ENCODE measurements at regions not wholly inside any gene's neighbourhood (a gene's known extent, or its start where the extent isn't known, plus 50 kb on each side); places are given as distances from the start of the nearest gene placed in this dataset.
"Not testable (repeated sequence)": the region's sequence is repeated elsewhere in the genome, so short reads cannot be mapped to it uniquely, and the experiment has no call there.

- Mint-ChIP-seq H3K36me3 (ENCODE audit: low read depth) (no peaks in the 10 kb centered on the region), H3K27ac (no peak overlapping the region), H3K4me1 (ENCODE audit: low read depth) (no peaks in the 10 kb centered on the region), H3K9me3 (ENCODE audit: insufficient read depth) (peaks cover 5% of the 10 kb centered on the region), H3K4me3 (no peak overlapping the region), H3K27me3 (ENCODE audit: low read depth) (no peaks in the 10 kb centered on the region)
- ChIA-PET POLR2A (no interaction called here), CTCF (no interaction called here)
- DNase-seq (no peak), ATAC-seq (no peak)
Observed at GRCh38 chr13:80074143-80074752, 266.7 kb downstream of the SPRY2 start.

GRCh38 chr13:80072231-80072630 is 268.7 kb downstream of the SPRY2 start:
- H3K9me3 Mint-ChIP-seq (ENCODE audit: insufficient read depth) = peaks cover 5% of the 10 kb centered on the region
- DNase-seq (no peak), ATAC-seq (no peak)
- ChIA-PET CTCF (no interaction called here), POLR2A (no interaction called here)
- H3K27ac Mint-ChIP-seq = no peak overlapping the region
- no peaks in the 10 kb centered on the region for H3K36me3 Mint-ChIP-seq (ENCODE audit: low read depth)
- no peaks in the 10 kb centered on the region for H3K4me1 Mint-ChIP-seq (ENCODE audit: low read depth)
- no peaks in the 10 kb centered on the region for H3K27me3 Mint-ChIP-seq (ENCODE audit: low read depth)
- no peak overlapping the region for H3K4me3 Mint-ChIP-seq

DNA sequence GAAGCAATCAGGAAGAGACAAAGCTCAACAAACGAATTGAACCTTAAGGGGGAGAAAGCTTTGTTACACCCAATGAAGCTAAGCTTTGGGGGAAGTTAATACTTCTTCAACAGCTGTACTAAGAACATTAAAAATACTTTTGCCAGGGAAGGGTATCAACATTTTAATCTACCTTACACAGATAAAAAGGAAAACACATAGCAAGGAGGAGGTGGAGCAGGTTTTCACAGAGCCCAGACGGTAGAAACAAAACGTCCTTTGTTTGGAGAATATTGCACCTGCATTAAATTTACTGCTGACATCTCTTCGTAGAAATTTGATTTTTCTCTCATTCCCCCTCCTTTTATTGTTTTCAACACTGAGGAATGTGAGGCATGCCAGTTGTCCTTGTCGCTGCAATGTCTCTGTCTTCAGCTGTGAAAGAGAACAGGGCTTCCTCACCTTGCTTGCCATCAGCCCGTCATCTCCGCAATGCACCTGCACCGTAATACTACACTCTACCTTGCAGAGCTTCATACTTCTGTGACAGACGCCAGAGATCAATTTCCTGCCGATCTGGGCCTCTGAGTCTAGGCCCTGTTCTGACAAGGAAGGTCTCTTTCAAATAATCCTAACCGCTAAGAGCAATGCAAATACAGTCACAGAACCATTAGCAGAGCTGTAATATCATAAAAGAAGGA is 270.8 kb downstream of the SPRY2 start:
- POLR2A ChIA-PET = interaction anchor here (0.7 kb wide), 1 partner anchor 173 kb away, joined by 3 read pairs; no protein-coding TSS in a partner anchor
- no peak for ATAC-seq
- DNase-seq = no peak

GRCh38 chr13:80069374-80069773 is 271.6 kb downstream of the SPRY2 start:
- ChIA-PET POLR2A (no interaction called here), CTCF (no interaction called here)
- Mint-ChIP-seq H3K9me3 (ENCODE audit: insufficient read depth) (peaks cover 5% of the 10 kb centered on the region), H3K4me3 (no peak overlapping the region), H3K36me3 (ENCODE audit: low read depth) (no peaks in the 10 kb centered on the region), H3K27ac (no peak overlapping the region), H3K27me3 (ENCODE audit: low read depth) (no peaks in the 10 kb centered on the region), H3K4me1 (ENCODE audit: low read depth) (no peaks in the 10 kb centered on the region)
- ATAC-seq = no peak
- DNase-seq = no peak

More for the DNA sequence above, 270.8 kb downstream of the SPRY2 start:
- Mint-ChIP-seq H3K27ac (no peak overlapping the region), H3K27me3 (ENCODE audit: low read depth) (no peaks in the 10 kb centered on the region), H3K4me3 (no peak overlapping the region), H3K4me1 (ENCODE audit: low read depth) (no peaks in the 10 kb centered on the region), H3K9me3 (ENCODE audit: insufficient read depth) (peaks cover 5% of the 10 kb centered on the region), H3K36me3 (ENCODE audit: low read depth) (no peaks in the 10 kb centered on the region)
- CTCF ChIA-PET = no interaction called here

DNA sequence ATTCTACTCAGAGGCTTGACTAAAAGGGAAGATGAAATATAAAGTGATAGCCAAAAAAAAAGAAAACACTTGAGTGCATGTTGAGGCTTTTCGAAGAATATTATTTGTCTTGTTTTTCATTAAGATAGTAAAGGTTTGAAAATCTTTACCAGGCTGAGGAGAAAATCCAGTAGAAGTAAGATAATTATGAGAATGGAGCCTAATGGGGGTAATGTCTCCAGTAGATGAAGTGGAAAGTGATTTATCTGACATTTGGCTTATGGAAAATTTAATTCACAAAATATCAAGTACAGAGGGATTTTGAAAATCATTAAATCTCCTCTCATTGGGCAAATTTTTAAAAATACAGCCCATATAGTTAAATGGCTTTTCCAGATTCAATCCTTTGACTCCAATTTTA is 274.9 kb downstream of the SPRY2 start:
- ATAC-seq (no peak), DNase-seq (no peak)
- no peaks in the 10 kb centered on the region for H3K36me3 Mint-ChIP-seq (ENCODE audit: low read depth)
- H3K4me1 Mint-ChIP-seq (ENCODE audit: low read depth) = no peaks in the 10 kb centered on the region
- POLR2A ChIA-PET = interaction anchor here (0.7 kb wide), 1 partner anchor 27 kb away, joined by 3 read pairs; no protein-coding TSS in a partner anchor
- H3K9me3 Mint-ChIP-seq (ENCODE audit: insufficient read depth) = no peaks in the 10 kb centered on the region
- CTCF ChIA-PET = no interaction called here
- H3K27ac Mint-ChIP-seq = no peak overlapping the region
- H3K4me3 Mint-ChIP-seq = no peak overlapping the region
- H3K27me3 Mint-ChIP-seq (ENCODE audit: low read depth) = no peaks in the 10 kb centered on the region

DNA sequence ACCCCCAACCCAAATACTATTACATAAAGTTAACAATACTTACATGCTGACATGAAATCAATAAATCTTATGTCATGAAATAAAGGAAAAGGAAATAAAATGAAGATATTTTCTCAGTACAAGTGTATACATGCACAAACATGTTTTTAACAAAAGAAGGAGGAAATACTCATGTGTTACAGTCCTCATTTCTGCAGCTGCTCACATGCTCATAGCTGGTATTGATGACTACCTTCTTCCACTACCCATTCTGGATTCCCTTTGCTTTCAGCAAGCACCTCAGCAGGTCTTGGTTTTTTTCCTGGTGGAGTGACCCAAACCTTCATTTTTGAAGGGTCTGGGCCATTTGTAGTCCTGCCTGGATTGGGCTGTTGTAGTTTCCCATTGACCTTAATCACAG is 278.5 kb downstream of the SPRY2 start:
- H3K27me3 Mint-ChIP-seq (ENCODE audit: low read depth); H3K4me1 Mint-ChIP-seq (ENCODE audit: low read depth); CTCF ChIA-PET; H3K4me3 Mint-ChIP-seq; ATAC-seq; H3K36me3 Mint-ChIP-seq (ENCODE audit: low read depth); POLR2A ChIA-PET; H3K27ac Mint-ChIP-seq; DNase-seq; H3K9me3 Mint-ChIP-seq (ENCODE audit: insufficient read depth): not testable (repeated sequence)

DNA sequence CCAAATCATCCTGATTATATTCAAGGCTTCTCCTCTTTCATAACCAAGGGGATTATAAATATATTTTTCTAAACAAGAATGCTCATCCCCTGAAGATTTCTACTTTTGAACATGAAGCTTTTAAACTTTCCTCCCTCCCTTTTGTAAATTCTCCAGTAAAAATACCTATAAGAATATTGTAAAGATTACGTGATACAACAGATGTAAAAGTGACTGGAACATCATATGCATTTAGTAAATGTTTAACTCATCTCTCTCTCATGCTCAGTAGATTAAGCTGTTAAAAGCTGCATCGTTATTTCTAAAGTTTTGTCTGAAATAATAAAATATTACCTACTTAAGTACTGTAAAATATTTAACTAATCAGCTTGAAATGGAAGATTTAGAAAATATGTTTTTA is 281.1 kb downstream of the SPRY2 start:
- CTCF ChIA-PET = no interaction called here
- no peak overlapping the region for H3K4me3 Mint-ChIP-seq
- H3K36me3 Mint-ChIP-seq (ENCODE audit: low read depth) = no peaks in the 10 kb centered on the region
- POLR2A ChIA-PET = no interaction called here
- H3K4me1 Mint-ChIP-seq (ENCODE audit: low read depth) = no peaks in the 10 kb centered on the region
- no peak for ATAC-seq
- no peak overlapping the region for H3K27ac Mint-ChIP-seq
- no peak for DNase-seq
- no peaks in the 10 kb centered on the region for H3K9me3 Mint-ChIP-seq (ENCODE audit: insufficient read depth)
- no peaks in the 10 kb centered on the region for H3K27me3 Mint-ChIP-seq (ENCODE audit: low read depth)

- ChIA-PET POLR2A (no interaction called here), CTCF (no interaction called here)
- Mint-ChIP-seq H3K4me3 (no peak overlapping the region), H3K27me3 (ENCODE audit: low read depth) (no peaks in the 10 kb centered on the region), H3K36me3 (ENCODE audit: low read depth) (no peaks in the 10 kb centered on the region), H3K27ac (no peak overlapping the region), H3K4me1 (ENCODE audit: low read depth) (no peaks in the 10 kb centered on the region), H3K9me3 (ENCODE audit: insufficient read depth) (no peaks in the 10 kb centered on the region)
- DNase-seq = no peak
- no peak for ATAC-seq
Observed at GRCh38 chr13:80058626-80059025, 282.3 kb downstream of the SPRY2 start.

GRCh38 chr13:80055847-80056246 is 285.1 kb downstream of the SPRY2 start:
- H3K4me3 Mint-ChIP-seq = no peak overlapping the region
- no peaks in the 10 kb centered on the region for H3K4me1 Mint-ChIP-seq (ENCODE audit: low read depth)
- no peak for ATAC-seq
- ChIA-PET CTCF (no interaction called here), POLR2A (interaction anchor here (0.6 kb wide), 1 partner anchor 206 kb away, joined by 3 read pairs; no protein-coding TSS in a partner anchor)
- H3K27me3 Mint-ChIP-seq (ENCODE audit: low read depth) = no peaks in the 10 kb centered on the region
- H3K27ac Mint-ChIP-seq = no peak overlapping the region
- DNase-seq = no peak
- no peaks in the 10 kb centered on the region for H3K9me3 Mint-ChIP-seq (ENCODE audit: insufficient read depth)
- no peaks in the 10 kb centered on the region for H3K36me3 Mint-ChIP-seq (ENCODE audit: low read depth)

DNA sequence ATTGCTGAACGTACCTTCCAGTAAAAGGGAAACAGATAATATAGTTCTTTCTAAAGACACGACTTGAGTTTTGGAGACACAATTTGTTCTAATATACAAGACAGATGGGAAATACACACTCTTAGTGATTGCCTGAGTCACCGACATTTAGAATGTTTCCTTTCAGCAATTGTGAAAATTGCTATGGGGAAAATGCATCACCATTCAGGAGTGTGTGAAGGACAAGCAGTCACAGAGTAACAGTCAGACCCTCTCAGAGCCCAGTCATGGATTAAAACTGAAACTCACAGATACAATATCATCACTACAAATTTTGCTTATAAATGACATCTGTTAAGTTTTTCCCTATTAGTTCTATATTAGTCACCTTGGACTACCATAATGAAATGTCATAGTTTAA is 286.1 kb downstream of the SPRY2 start:
- ATAC-seq (no peak), DNase-seq (no peak)
- H3K4me3 Mint-ChIP-seq = no peak overlapping the region
- no peaks in the 10 kb centered on the region for H3K36me3 Mint-ChIP-seq (ENCODE audit: low read depth)
- peaks cover 6% of the 10 kb centered on the region for H3K4me1 Mint-ChIP-seq (ENCODE audit: low read depth)
- ChIA-PET POLR2A (no interaction called here), CTCF (no interaction called here)
- H3K9me3 Mint-ChIP-seq (ENCODE audit: insufficient read depth) = no peaks in the 10 kb centered on the region
- no peak overlapping the region for H3K27ac Mint-ChIP-seq
- peaks cover 2% of the 10 kb centered on the region for H3K27me3 Mint-ChIP-seq (ENCODE audit: low read depth)

DNA sequence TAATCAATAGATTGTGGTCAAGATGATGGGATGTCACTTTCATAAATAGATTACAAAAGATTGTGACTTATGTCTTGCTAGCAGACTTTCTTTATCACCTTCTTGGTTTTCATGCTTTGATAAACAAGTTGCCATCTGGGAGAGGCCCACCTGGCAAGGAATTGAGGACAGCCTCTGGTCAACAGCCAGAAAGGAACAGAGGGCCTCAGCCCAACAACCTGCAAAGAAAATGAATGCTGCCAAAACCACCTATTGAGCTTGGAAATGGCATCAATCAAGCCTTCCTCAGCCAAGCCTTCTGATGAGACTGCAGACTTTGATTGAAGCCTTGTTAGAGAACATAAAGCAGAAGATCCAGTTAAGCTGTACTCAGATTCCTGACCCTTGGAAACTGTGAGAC is 288.6 kb downstream of the SPRY2 start:
- CTCF ChIA-PET = no interaction called here
- ATAC-seq (no peak), DNase-seq (no peak)
- H3K4me3 Mint-ChIP-seq = no peak overlapping the region
- H3K27ac Mint-ChIP-seq = no peak overlapping the region
- H3K36me3 Mint-ChIP-seq (ENCODE audit: low read depth) = no peaks in the 10 kb centered on the region
- H3K27me3 Mint-ChIP-seq (ENCODE audit: low read depth) = peaks cover 2% of the 10 kb centered on the region
- POLR2A ChIA-PET = no interaction called here
- H3K4me1 Mint-ChIP-seq (ENCODE audit: low read depth) = peaks cover 13% of the 10 kb centered on the region
- H3K9me3 Mint-ChIP-seq (ENCODE audit: insufficient read depth) = no peaks in the 10 kb centered on the region

DNA sequence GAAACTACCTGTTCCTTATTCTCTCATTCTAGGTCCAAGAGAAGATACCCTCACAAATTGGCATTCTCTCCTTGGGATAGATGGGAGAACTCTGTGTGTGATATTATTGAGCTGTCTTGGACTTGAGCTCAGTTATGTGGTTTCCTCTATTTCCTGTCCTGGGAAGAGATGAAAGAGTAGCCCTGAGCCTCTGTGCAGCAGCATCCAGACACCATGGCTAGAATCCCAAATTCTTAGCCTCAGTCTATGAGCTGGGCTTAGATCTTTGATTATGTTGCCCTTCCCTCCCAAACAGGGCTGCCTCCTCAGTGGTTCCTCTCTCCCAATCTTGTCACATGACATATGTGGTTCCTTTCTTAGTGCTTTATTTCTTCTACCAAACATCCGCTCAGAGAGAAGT is 290.7 kb downstream of the SPRY2 start:
- ChIA-PET POLR2A (no interaction called here), CTCF (no interaction called here)
- ATAC-seq (no peak), DNase-seq (no peak)
- peaks cover 13% of the 10 kb centered on the region for H3K4me1 Mint-ChIP-seq (ENCODE audit: low read depth)
- H3K36me3 Mint-ChIP-seq (ENCODE audit: low read depth) = no peaks in the 10 kb centered on the region
- no peaks in the 10 kb centered on the region for H3K9me3 Mint-ChIP-seq (ENCODE audit: insufficient read depth)
- no peak overlapping the region for H3K4me3 Mint-ChIP-seq
- no peak overlapping the region for H3K27ac Mint-ChIP-seq
- peaks cover 5% of the 10 kb centered on the region for H3K27me3 Mint-ChIP-seq (ENCODE audit: low read depth)

GRCh38 chr13:80048802-80049201 is 292.1 kb downstream of the SPRY2 start:
- Mint-ChIP-seq H3K9me3 (ENCODE audit: insufficient read depth) (no peaks in the 10 kb centered on the region), H3K27me3 (ENCODE audit: low read depth) (peaks cover 5% of the 10 kb centered on the region), H3K27ac (no peak overlapping the region), H3K4me3 (no peak overlapping the region), H3K36me3 (ENCODE audit: low read depth) (no peaks in the 10 kb centered on the region), H3K4me1 (ENCODE audit: low read depth) (peaks cover 13% of the 10 kb centered on the region)
- ChIA-PET POLR2A (no interaction called here), CTCF (no interaction called here)
- ATAC-seq = peak; percentile 89
- DNase-seq = peak; percentile 71

Data from activated CD8-positive, alpha-beta T cell treated with anti-CD3 and anti-CD28 coated beads, Interleukin-2, amount 10 ng/mL, durations not matched to agents 7 days and 5 days (primary cell).